B cell (primary cell): ENCODE measurements at regions not wholly inside any gene's neighbourhood (a gene's known extent, or its start where the extent isn't known, plus 50 kb on each side); places are given as distances from the start of the nearest gene placed in this dataset.

Source experiments
- ATAC-seq: fragments of 200-7000 bp; cut with Tn5 transposase; one replicate; pipeline ENCODE4 v1.10.0; 2021; ENCODE audit warnings: low read depth, mild to moderate bottlenecking, moderate number of reproducible peaks, moderate library complexity
- CTCF ChIA-PET: fragments of 350-600 bp; sonication (Branson Sonifier 250); formaldehyde crosslinking; loops from one replicate; lab custom pipeline; 2021; ENCODE audit warnings: antibody characterized with exemption, inconsistent platforms; lab: Charles Lee
- POLR2A ChIA-PET: fragments of 350-600 bp; sonication (Branson Sonifier 250); formaldehyde crosslinking; loops from one replicate; lab custom pipeline; 2021; ENCODE audit warnings: antibody characterized with exemption; lab: Charles Lee
- DNase-seq: peaks from one replicate; pipeline ENCODE4 v3.0.0; 2013
- H2AFZ ChIP-seq: 2 replicates; pipeline ENCODE4 v1.6.1; 2012; ENCODE audit warnings: mild to moderate bottlenecking, low read depth, low read length; ENCODE audit not compliant: insufficient read depth, poor library complexity, severe bottlenecking
- H3K27ac ChIP-seq, 2 donors: 1 replicate in 1 of 2; 2 replicates in 1 of 2; pipeline ENCODE4 v1.5.1; 2012 to 2013; ENCODE audit warnings: low read length in 2 of 2, mild to moderate bottlenecking in 2 of 2, moderate library complexity in 1 of 2
- H3K27me3 ChIP-seq, 4 experiments: fragments of 200-600 bp in 1 of 4; sonication (generic) in 1 of 4; replicated peaks in 1 of 4; 1 replicate in 2 of 4; 2 replicates in 2 of 4; pipeline versions ENCODE4 v1.6.1 to v1.7.0; 2013 to 2016; ENCODE audit warnings: low read length in 3 of 4, mild to moderate bottlenecking in 2 of 4, mixed read lengths in 1 of 4, moderate library complexity in 1 of 4; ENCODE audit not compliant: insufficient read depth in 4 of 4, control insufficient read depth in 3 of 4; ENCODE audit errors: control extremely low read depth in 1 of 4
- H3K36me3 ChIP-seq, 2 experiments: replicated peaks in 1 of 2; 1 replicate in 1 of 2; 2 replicates in 1 of 2; pipeline versions ENCODE4 v1.6.1 to v1.7.1; 2013; ENCODE audit warnings: low read length in 1 of 2; ENCODE audit not compliant: insufficient read depth in 2 of 2, control insufficient read depth in 1 of 2; ENCODE audit errors: control extremely low read depth in 1 of 2, extremely low read depth in 1 of 2
- H3K4me1 ChIP-seq, 2 donors: fragments of 200-600 bp in 1 of 2; sonication (generic) in 1 of 2; 1 replicate in 1 of 2; 2 replicates in 1 of 2; pipeline versions ENCODE4 v1.5.1 to v1.6.1; 2013 to 2017; ENCODE audit warnings: low read length in 2 of 2; ENCODE audit not compliant: control insufficient read depth in 2 of 2, insufficient read depth in 2 of 2
- H3K4me2 ChIP-seq: replicated peaks from 2 replicates; pipeline ENCODE3; 2012; ENCODE audit warnings: mild to moderate bottlenecking, low read depth, low read length; ENCODE audit not compliant: poor library complexity, severe bottlenecking
- H3K4me3 ChIP-seq, 5 experiments: fragments of 200-600 bp in 1 of 5; sonication (generic) in 1 of 5; 1 replicate in 3 of 5; 2 replicates in 2 of 5; pipeline versions ENCODE4 v1.5.1 to v1.7.0; 2011 to 2016; ENCODE audit warnings: low read length in 4 of 5, mild to moderate bottlenecking in 4 of 5, low read depth in 2 of 5, control low read depth in 1 of 5, moderate library complexity in 1 of 5; ENCODE audit not compliant: insufficient read depth in 1 of 5; ENCODE audit errors: control extremely low read depth in 1 of 5, extremely low read depth in 1 of 5
- H3K79me2 ChIP-seq: fragments of 200-600 bp; sonication (generic); one replicate; pipeline ENCODE4 v1.6.0; 2016; ENCODE audit warnings: low read length; ENCODE audit not compliant: control insufficient read depth, insufficient read depth
- H3K9ac ChIP-seq: fragments of 200-600 bp; sonication (generic); 2 replicates; pipeline ENCODE4 v1.6.1; 2017; ENCODE audit warnings: mild to moderate bottlenecking, low read length, moderate library complexity
- H3K9me3 ChIP-seq, 3 donors: one replicate each; pipeline versions ENCODE4 v1.6.1 to v1.7.1; 2013; ENCODE audit warnings: low read length in 2 of 3; ENCODE audit not compliant: control insufficient read depth in 2 of 3, insufficient read depth in 1 of 3; ENCODE audit errors: control extremely low read depth in 1 of 3
- H4K20me1 ChIP-seq: 2 replicates; pipeline ENCODE4 v1.6.0; 2012; ENCODE audit warnings: mild to moderate bottlenecking, low read length; ENCODE audit not compliant: insufficient read depth, control insufficient read depth, poor library complexity, severe bottlenecking
- H3K27ac Mint-ChIP-seq: one replicate; pipeline ENCODE4 v1.8.0; 2021; ENCODE audit warnings: mixed read lengths
- H3K27me3 Mint-ChIP-seq: one replicate; pipeline ENCODE4 v1.8.0; 2021; ENCODE audit warnings: mixed read lengths
- H3K4me1 Mint-ChIP-seq: one replicate; pipeline ENCODE4 v1.8.0; 2021; ENCODE audit warnings: mixed read lengths
- H3K4me3 Mint-ChIP-seq: one replicate; pipeline ENCODE4 v1.8.0; 2021; ENCODE audit warnings: mixed read lengths
- H3K9me3 Mint-ChIP-seq: one replicate; pipeline ENCODE4 v1.8.0; 2022; ENCODE audit warnings: mixed read lengths; ENCODE audit not compliant: insufficient read depth
- EZH2 ChIP-seq: IDR thresholded peaks from 2 replicates; pipeline ENCODE4 v1.6.1; 2012; ENCODE audit warnings: borderline replicate concordance, low read depth, mild to moderate bottlenecking, moderate library complexity, low read length; ENCODE audit not compliant: insufficient read depth, poor library complexity, severe bottlenecking
- WGBS: methylation state at CpG from one replicate; pipeline ENCODE4 v1.1.5; 2013; ENCODE audit warnings: missing lambda C conversion rate; ENCODE audit not compliant: insufficient coverage; 5-methylcytosine and 5-hydroxymethylcytosine counted together
- intact Hi-C: fragments of 100-400 bp; cut with micrococcal nuclease; formaldehyde crosslinking; loops from one replicate; pipeline ENCODE4 v1.10.0; 2022
- TF ChIP-seq, protein P1 (sequence below): fragments of 200-600 bp; IDR thresholded peaks from one replicate; pipeline ENCODE4 v1.8.0; 2022; ENCODE audit warnings: antibody characterized with exemption, mild to moderate bottlenecking

DNA sequence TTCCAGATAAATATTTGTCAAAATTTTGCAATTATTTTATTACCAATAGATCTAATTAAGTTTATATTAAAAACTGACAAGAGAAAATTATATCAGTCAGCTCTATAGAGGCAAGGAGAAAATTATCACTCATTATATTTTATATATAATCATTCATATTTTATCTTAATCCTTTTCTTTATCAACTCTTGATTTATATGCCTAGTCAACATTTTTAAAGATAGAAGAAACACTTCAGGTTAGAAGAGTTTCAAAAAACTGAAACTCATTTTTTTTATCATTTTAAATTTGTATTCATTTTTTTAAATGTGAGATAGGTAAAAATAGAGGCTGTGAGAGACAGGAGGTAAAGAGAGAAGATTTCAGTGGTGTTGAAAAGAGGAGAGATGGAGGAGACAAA, 217.3 kb upstream of the P2RY1 start:
- H3K4me3 Mint-ChIP-seq: no peak overlapping the region
- H3K4me2 ChIP-seq: no peak overlapping the region
- H3K27me3 Mint-ChIP-seq: peaks cover 7% of the 10 kb centered on the region
- no peak overlapping the region for H3K9ac ChIP-seq
- ChIA-PET CTCF (no interaction called here), POLR2A (no interaction called here)
- intact Hi-C loops: no loop called here
- H3K79me2 ChIP-seq: no peaks in the 10 kb centered on the region
- H3K27ac Mint-ChIP-seq: no peak overlapping the region
- ATAC-seq (no peak), DNase-seq (no peak)
- H3K9me3 ChIP-seq: peaks cover 0 to 1% (median 0%) of the 10 kb centered on the region in 3 donors
- H2AFZ ChIP-seq: no peak overlapping the region
- H3K27me3 ChIP-seq: peaks cover 0 to 5% (median 0%) of the 10 kb centered on the region in 4 experiments
- H3K27ac ChIP-seq: no peak overlapping the region
- H3K4me1 Mint-ChIP-seq: no peaks in the 10 kb centered on the region
- H3K4me3 ChIP-seq: no peak overlapping the region
- no peaks in the 10 kb centered on the region for H3K9me3 Mint-ChIP-seq
- H3K36me3 ChIP-seq: no peaks in the 10 kb centered on the region
- H3K4me1 ChIP-seq: no peaks in the 10 kb centered on the region
- no peaks in the 10 kb centered on the region for H4K20me1 ChIP-seq
- no peak for TF ChIP-seq EZH2
- TF ChIP-seq, protein P1, sequence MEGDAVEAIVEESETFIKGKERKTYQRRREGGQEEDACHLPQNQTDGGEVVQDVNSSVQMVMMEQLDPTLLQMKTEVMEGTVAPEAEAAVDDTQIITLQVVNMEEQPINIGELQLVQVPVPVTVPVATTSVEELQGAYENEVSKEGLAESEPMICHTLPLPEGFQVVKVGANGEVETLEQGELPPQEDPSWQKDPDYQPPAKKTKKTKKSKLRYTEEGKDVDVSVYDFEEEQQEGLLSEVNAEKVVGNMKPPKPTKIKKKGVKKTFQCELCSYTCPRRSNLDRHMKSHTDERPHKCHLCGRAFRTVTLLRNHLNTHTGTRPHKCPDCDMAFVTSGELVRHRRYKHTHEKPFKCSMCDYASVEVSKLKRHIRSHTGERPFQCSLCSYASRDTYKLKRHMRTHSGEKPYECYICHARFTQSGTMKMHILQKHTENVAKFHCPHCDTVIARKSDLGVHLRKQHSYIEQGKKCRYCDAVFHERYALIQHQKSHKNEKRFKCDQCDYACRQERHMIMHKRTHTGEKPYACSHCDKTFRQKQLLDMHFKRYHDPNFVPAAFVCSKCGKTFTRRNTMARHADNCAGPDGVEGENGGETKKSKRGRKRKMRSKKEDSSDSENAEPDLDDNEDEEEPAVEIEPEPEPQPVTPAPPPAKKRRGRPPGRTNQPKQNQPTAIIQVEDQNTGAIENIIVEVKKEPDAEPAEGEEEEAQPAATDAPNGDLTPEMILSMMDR: no peak

DNA sequence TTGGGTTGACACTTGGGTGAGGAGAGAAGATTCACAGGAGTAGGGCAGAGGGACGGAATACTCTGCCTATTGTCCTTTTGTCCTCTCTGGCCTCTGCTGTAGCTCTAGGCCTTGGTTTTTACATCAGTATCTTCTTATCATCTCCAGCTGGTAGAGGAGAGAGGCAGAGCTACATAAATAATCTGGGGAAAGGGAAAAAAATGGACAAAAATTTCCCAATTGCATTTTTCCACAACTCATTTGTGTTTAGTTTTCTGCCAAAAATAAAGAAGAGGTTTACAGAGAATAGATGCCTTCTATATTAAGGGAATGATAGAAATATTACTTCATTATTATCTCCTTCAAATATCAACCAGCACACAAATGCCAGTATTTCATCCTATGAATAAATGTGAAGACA, 216.4 kb upstream of the P2RY1 start:
- H3K4me1 ChIP-seq: no peaks in the 10 kb centered on the region
- H3K27me3 ChIP-seq: peaks cover 0 to under 1% (median 0%) of the 10 kb centered on the region in 4 experiments
- no peak overlapping the region for H3K27ac ChIP-seq
- H3K4me2 ChIP-seq: no peak overlapping the region
- ChIA-PET CTCF (no interaction called here), POLR2A (no interaction called here)
- peaks cover 0 to 1% (median 0%) of the 10 kb centered on the region in 3 donors for H3K9me3 ChIP-seq
- no peaks in the 10 kb centered on the region for H3K9me3 Mint-ChIP-seq
- H3K4me3 ChIP-seq: no peak overlapping the region
- DNase-seq (no peak), ATAC-seq (no peak)
- no peaks in the 10 kb centered on the region for H3K36me3 ChIP-seq
- no peak overlapping the region for H2AFZ ChIP-seq
- no peak for TF ChIP-seq EZH2
- TF ChIP-seq, protein P1: no peak
- H4K20me1 ChIP-seq: no peaks in the 10 kb centered on the region
- no peak overlapping the region for H3K27ac Mint-ChIP-seq
- H3K27me3 Mint-ChIP-seq: peaks cover 7% of the 10 kb centered on the region
- H3K4me1 Mint-ChIP-seq: no peaks in the 10 kb centered on the region
- no peak overlapping the region for H3K9ac ChIP-seq
- no CpG with 5 or more reads among the region's 1 CpG for WGBS
- H3K4me3 Mint-ChIP-seq: no peak overlapping the region
- H3K79me2 ChIP-seq: no peaks in the 10 kb centered on the region
- intact Hi-C loops: no loop called here
